Suprapubic skin (tissue), 4 donors: ENCODE measurements at regions not wholly inside any gene's neighbourhood (a gene's known extent, or its start where the extent isn't known, plus 50 kb on each side); places are given as distances from the start of the nearest gene placed in this dataset.

Source experiments
- DNase-seq, 2 donors: peaks; one replicate each; pipeline ENCODE4 v3.0.0-alpha.2; 2019; ENCODE audit warnings: low spot score in 2 of 2
- H3K27ac ChIP-seq: fragments of 200-600 bp; sonication (generic); one replicate; pipeline ENCODE4 v1.5.1; 2019
- H3K27me3 ChIP-seq: fragments of 200-600 bp; sonication (generic); one replicate; pipeline ENCODE4 v1.5.1; 2019
- H3K36me3 ChIP-seq: fragments of 200-600 bp; sonication (generic); one replicate; pipeline ENCODE4 v1.5.1; 2019
- H3K4me1 ChIP-seq: fragments of 200-600 bp; sonication (generic); one replicate; pipeline ENCODE4 v1.5.1; 2019
- H3K4me3 ChIP-seq: fragments of 200-600 bp; sonication (generic); one replicate; pipeline ENCODE4 v1.5.1; 2019; ENCODE audit warnings: mild to moderate bottlenecking
- H3K9me3 ChIP-seq: fragments of 200-600 bp; sonication (generic); one replicate; pipeline ENCODE4 v1.5.1; 2019
- EP300 ChIP-seq: sonication (generic); formaldehyde crosslinking; IDR thresholded peaks from one replicate; pipeline ENCODE4 v1.6.1; 2017; ENCODE audit warnings: antibody characterized with exemption
- POLR2A ChIP-seq, 2 donors: fragments of 450-650 bp; IDR thresholded peaks; one replicate each; pipeline ENCODE4 v1.6.1; 2017; ENCODE audit warnings: antibody characterized with exemption in 2 of 2, mild to moderate bottlenecking in 2 of 2, moderate library complexity in 2 of 2
- POLR2AphosphoS5 ChIP-seq, 3 donors: sonication (generic); formaldehyde crosslinking; IDR thresholded peaks; one replicate each; pipeline ENCODE4 v1.6.1; 2017; ENCODE audit warnings: antibody characterized with exemption in 3 of 3
- WGBS: methylation state at CpG from one replicate; pipeline ENCODE4 v1.1.5; 2018; 5-methylcytosine and 5-hydroxymethylcytosine counted together
- TF ChIP-seq, protein P1 (sequence below), 2 donors: fragments of 200-600 bp in 1 of 2; fragments of 450-650 bp in 1 of 2; sonication (generic) in 1 of 2; IDR thresholded peaks; one replicate each; pipeline ENCODE4 v1.5.1; 2016 to 2019; ENCODE audit warnings: antibody characterized with exemption in 2 of 2, mild to moderate bottlenecking in 1 of 2, moderate library complexity in 1 of 2

DNA sequence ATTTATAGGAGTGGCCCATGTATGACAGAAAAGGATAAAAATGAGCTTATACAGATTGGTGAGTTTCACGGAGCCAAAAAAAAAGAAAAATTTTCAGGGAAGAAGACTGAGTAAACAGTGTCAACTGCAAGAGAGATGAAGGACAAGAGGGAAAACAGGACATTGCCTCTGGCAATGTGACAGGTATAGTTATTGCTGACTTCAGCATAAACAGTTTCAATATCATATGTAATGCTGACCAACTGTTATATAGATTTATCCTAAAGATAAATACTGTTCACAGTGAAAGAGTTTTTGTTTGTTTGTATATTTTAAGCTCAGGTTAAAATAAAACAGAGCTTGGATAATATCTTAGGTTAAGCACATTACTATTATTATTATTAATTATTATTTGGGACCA lies 98.0 kb upstream of the FSIP2 start:
- Histone ChIP-seq H3K4me3 (no peak overlapping the region), H3K9me3 (no peaks in the 10 kb centered on the region), H3K4me1 (no peaks in the 10 kb centered on the region), H3K27ac (no peak overlapping the region), H3K36me3 (no peaks in the 10 kb centered on the region), H3K27me3 (no peaks in the 10 kb centered on the region)
- WGBS = 88% methylated on average over 1 of the region's 1 CpG
- no peak for DNase-seq
- no peak for TF ChIP-seq EP300

DNA sequence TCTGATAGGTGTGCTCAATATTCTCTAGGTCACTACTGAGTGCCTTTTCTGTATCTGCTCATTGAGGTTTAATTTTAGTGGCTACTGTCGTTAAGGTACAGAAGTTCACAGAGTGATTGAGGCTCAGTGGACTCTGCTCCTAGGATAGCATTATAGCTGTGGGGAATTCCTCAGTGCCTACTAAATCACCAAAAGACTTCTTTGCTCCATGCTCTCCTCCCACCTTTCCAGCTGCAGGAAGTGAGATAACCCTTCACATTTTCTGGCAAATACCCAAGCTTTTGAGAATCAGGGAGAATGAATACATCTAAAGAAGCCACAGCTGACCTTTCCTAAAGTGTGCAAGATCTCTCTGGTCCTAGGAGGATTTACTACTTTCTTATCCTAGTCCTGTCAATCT lies 95.2 kb upstream of the FSIP2 start:
- Histone ChIP-seq H3K27me3 (no peaks in the 10 kb centered on the region), H3K4me3 (no peak overlapping the region), H3K9me3 (no peaks in the 10 kb centered on the region), H3K4me1 (no peaks in the 10 kb centered on the region), H3K36me3 (no peaks in the 10 kb centered on the region), H3K27ac (no peak overlapping the region)
- TF ChIP-seq POLR2AphosphoS5 (IDR thresholded peaks at IDR 0.05) (no peak), EP300 (no peak), POLR2A (IDR thresholded peaks at IDR 0.05) (no peak)
- TF ChIP-seq, protein P1, sequence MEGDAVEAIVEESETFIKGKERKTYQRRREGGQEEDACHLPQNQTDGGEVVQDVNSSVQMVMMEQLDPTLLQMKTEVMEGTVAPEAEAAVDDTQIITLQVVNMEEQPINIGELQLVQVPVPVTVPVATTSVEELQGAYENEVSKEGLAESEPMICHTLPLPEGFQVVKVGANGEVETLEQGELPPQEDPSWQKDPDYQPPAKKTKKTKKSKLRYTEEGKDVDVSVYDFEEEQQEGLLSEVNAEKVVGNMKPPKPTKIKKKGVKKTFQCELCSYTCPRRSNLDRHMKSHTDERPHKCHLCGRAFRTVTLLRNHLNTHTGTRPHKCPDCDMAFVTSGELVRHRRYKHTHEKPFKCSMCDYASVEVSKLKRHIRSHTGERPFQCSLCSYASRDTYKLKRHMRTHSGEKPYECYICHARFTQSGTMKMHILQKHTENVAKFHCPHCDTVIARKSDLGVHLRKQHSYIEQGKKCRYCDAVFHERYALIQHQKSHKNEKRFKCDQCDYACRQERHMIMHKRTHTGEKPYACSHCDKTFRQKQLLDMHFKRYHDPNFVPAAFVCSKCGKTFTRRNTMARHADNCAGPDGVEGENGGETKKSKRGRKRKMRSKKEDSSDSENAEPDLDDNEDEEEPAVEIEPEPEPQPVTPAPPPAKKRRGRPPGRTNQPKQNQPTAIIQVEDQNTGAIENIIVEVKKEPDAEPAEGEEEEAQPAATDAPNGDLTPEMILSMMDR (IDR thresholded peaks at IDR 0.05) = no peak
- 56% methylated on average over 1 of the region's 1 CpG for WGBS
- DNase-seq = no peak

DNA sequence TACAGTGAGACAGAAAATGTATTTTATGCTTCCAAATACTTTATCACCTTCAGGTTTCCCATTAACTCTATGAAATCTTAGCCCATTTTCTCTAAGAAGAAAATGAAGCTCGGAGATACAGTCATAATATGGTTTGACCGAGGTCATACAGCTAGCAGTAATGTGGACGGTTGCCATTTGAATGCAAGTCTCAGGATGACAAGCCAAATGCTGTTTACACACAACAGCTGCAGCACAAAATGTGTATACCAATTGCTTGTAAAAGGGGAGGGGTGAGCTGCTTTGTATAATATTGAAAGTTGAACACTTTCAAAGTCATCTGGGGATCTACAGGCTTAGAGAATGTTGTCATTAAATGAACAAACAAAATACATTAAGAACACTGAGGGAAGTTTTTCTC lies 93.8 kb upstream of the FSIP2 start:
- no peaks in the 10 kb centered on the region for H3K36me3 ChIP-seq
- WGBS = 59% methylated on average over 3 of the region's 3 CpGs
- H3K4me3 ChIP-seq = no peak overlapping the region
- no peak overlapping the region for H3K27ac ChIP-seq
- H3K9me3 ChIP-seq = no peaks in the 10 kb centered on the region
- no peak for TF ChIP-seq EP300
- TF ChIP-seq POLR2A (IDR thresholded peaks at IDR 0.05) = no peak
- TF ChIP-seq, protein P1 (IDR thresholded peaks at IDR 0.05) = no peak
- TF ChIP-seq POLR2AphosphoS5 (IDR thresholded peaks at IDR 0.05) = no peak
- no peaks in the 10 kb centered on the region for H3K27me3 ChIP-seq
- H3K4me1 ChIP-seq = no peaks in the 10 kb centered on the region
- DNase-seq = no peak

DNA sequence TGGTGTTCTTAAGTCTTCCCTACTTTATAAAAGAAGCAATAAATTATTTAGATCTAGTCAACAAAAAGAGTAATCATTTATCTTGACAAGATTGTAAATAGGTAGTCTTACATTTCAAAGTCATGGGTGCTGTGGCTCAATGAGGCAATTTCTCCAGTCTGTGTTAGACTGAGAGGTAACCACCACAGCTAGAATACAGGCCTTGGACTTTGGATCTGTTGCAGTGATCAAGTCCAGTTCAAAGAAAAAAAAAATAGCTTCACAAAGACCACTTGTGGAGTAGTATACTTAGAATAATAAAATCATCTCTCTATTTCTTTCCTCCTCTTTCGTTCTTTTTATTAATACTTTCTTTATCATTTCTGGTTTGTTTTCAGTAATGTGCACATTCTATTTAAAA lies 93.1 kb upstream of the FSIP2 start:
- TF ChIP-seq, protein P1 (IDR thresholded peaks at IDR 0.05) = no peak
- TF ChIP-seq POLR2AphosphoS5 (IDR thresholded peaks at IDR 0.05) = no peak
- no peak for TF ChIP-seq POLR2A (IDR thresholded peaks at IDR 0.05)
- TF ChIP-seq EP300 = no peak
- WGBS = 72% methylated on average over 1 of the region's 1 CpG
- DNase-seq = no peak

DNA sequence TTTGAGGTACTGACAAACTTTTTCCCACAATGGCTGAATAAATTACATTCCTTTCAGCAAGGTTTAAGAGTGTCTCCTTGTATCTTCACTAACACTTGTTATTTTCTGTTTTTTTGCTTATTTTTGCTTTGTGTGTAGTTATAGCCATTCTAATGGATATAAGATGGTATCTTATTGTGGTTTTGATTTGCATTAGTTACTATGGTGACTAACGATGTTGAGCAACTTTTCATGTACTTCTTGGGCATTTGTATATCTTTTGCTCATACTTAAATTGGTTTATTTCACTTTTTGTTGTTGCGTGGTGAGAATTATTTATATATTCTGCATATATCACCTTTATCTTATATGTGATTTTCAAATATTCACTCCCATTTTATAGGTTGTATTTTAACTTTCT lies 79.9 kb upstream of the FSIP2 start:
- 67% methylated on average over 2 of the region's 2 CpGs for WGBS
- TF ChIP-seq, protein P1 (IDR thresholded peaks at IDR 0.05) = no peak
- no peak for TF ChIP-seq EP300
- TF ChIP-seq POLR2A (IDR thresholded peaks at IDR 0.05) = no peak
- no peak for TF ChIP-seq POLR2AphosphoS5 (IDR thresholded peaks at IDR 0.05)
- DNase-seq = no peak

More for the DNA sequence above, 93.1 kb upstream of the FSIP2 start:
- Histone ChIP-seq H3K4me3 (no peak overlapping the region), H3K4me1 (no peaks in the 10 kb centered on the region), H3K9me3 (no peaks in the 10 kb centered on the region), H3K36me3 (no peaks in the 10 kb centered on the region), H3K27me3 (no peaks in the 10 kb centered on the region), H3K27ac (no peak overlapping the region)

DNA sequence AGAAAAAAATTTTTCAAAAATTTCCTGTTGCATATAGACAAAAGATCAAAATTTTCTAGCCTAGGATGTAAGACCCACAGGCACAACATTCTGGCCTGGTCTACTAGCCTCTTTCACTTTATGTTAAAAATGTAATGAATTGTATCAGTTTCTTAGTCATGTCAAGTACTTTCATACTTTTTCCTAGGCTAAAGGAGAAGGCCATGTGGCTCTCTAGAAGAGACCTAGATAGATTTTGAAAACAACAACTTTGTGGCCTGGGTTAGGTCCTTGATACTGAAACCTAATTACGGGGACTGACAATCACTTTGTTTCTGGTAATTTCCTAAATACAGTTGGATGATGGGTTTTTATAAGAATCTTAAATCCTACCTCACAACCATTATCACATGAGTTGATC lies 74.8 kb upstream of the FSIP2 start:
- H3K27me3 ChIP-seq = no peaks in the 10 kb centered on the region
- H3K4me1 ChIP-seq = no peaks in the 10 kb centered on the region
- no peak for TF ChIP-seq EP300
- TF ChIP-seq, protein P1 (IDR thresholded peaks at IDR 0.05) = no peak
- TF ChIP-seq POLR2AphosphoS5 (IDR thresholded peaks at IDR 0.05) = no peak
- no peak for TF ChIP-seq POLR2A (IDR thresholded peaks at IDR 0.05)
- H3K36me3 ChIP-seq = no peaks in the 10 kb centered on the region
- 89% methylated on average over 1 of the region's 1 CpG for WGBS
- H3K9me3 ChIP-seq = no peaks in the 10 kb centered on the region
- no peak overlapping the region for H3K4me3 ChIP-seq
- H3K27ac ChIP-seq = no peak overlapping the region
- no peak for DNase-seq

More for the DNA sequence above, 79.9 kb upstream of the FSIP2 start:
- H3K4me1 ChIP-seq = no peaks in the 10 kb centered on the region
- H3K4me3 ChIP-seq = no peak overlapping the region
- no peak overlapping the region for H3K27ac ChIP-seq
- H3K9me3 ChIP-seq = no peaks in the 10 kb centered on the region
- no peaks in the 10 kb centered on the region for H3K36me3 ChIP-seq
- H3K27me3 ChIP-seq = no peaks in the 10 kb centered on the region
